ENCODE measurements at regions not wholly inside any gene's neighbourhood (a gene's known extent, or its start where the extent isn't known, plus 50 kb on each side); places are given as distances from the start of the nearest gene placed in this dataset.

GRCh38 chr14:82094829-82095345 is 561.2 kb upstream of the SEL1L start:
- TF ChIP-seq CTCF (IDR thresholded peaks at IDR 0.05; ENCODE audit: poor library complexity, severe bottlenecking) (no peak), RAD21 (conservative IDR thresholded peaks at IDR 0.05) (peak; percentile 34), POLR2AphosphoS5 (IDR thresholded peaks at IDR 0.05) (no peak), REST (IDR thresholded peaks at IDR 0.05; ENCODE audit: borderline replicate concordance) (peak; percentile 82), MXI1 (conservative IDR thresholded peaks at IDR 0.05; ENCODE audit: poor library complexity, severe bottlenecking) (no peak)
